Lower leg skin (tissue), 4 donors: ENCODE measurements at regions not wholly inside any gene's neighbourhood (a gene's known extent, or its start where the extent isn't known, plus 50 kb on each side); places are given as distances from the start of the nearest gene placed in this dataset.

Experiments
- DNase-seq, 2 donors: peaks; one replicate each; pipeline ENCODE4 v3.0.0-alpha.2; 2019; ENCODE audit warnings: low spot score in 2 of 2
- H3K4me3 ChIP-seq: fragments of 200-600 bp; sonication (generic); 2 replicates; pipeline ENCODE4 v1.5.1; 2017; ENCODE audit warnings: mild to moderate bottlenecking, low read depth; ENCODE audit not compliant: poor library complexity, severe bottlenecking
- POLR2A ChIP-seq, 2 donors: fragments of 450-650 bp; IDR thresholded peaks; one replicate each; pipeline ENCODE4 v1.6.1; 2016 to 2017; ENCODE audit warnings: antibody characterized with exemption in 2 of 2, mild to moderate bottlenecking in 1 of 2, moderate library complexity in 1 of 2
- WGBS, 2 donors: methylation state at CpG; one replicate each; pipeline ENCODE4 v1.1.5; 2018; 5-methylcytosine and 5-hydroxymethylcytosine counted together
- intact Hi-C: fragments of 100-400 bp; cut with DNase I; formaldehyde crosslinking; loops from one replicate; pipeline ENCODE4 v1.15.0; 2023; ENCODE audit warnings: low total_unique reads
- TF ChIP-seq, protein P1 (sequence below), 3 donors: fragments of 450-650 bp; IDR thresholded peaks; one replicate each; pipeline ENCODE4 v1.5.1; 2016; ENCODE audit warnings: antibody characterized with exemption in 3 of 3, mild to moderate bottlenecking in 3 of 3, moderate library complexity in 2 of 3

DNA sequence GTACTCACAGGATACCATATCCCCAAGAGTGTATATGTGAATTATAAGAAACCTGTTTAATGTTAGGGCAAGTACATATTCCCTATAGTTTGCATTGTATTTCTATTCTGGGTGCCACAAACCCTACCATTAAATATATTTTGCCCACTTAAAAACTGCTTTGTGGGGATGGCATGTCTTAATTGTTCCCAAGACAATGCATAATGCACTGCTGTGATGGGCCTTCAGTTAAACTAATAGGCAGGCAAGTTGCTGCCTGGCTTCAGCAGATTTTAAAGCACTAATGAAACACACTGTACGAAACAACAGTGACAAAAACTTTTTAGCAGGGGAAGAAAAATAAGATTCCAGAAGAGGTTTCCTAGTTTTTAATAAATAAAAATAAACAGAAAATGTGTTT lies 104.8 kb upstream of the VRK2 start:
- no peak for DNase-seq
- 76% methylated on average over 1 of the region's 1 CpG for WGBS, 2 donors

DNA sequence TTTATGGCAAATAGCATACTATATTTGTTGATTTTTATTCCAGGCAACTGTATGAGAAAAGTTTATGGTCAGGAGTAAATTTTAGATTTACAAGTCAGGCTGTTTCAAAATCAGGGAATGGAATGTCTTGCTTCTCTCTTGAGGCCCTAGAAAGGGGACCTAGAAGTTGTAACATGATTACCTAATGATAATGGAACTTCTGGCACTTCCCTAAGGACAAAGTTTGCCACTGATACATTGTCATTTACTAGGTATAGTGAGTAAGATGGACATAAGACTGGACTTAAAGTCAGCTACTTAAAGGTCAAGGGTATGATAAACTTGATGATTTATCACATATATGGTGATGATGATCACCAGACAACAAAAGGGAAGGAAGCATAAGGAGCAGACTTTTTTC lies 103.3 kb upstream of the VRK2 start:
- DNase-seq = no peak
- no peak overlapping the region for H3K4me3 ChIP-seq
- TF ChIP-seq, protein P1, sequence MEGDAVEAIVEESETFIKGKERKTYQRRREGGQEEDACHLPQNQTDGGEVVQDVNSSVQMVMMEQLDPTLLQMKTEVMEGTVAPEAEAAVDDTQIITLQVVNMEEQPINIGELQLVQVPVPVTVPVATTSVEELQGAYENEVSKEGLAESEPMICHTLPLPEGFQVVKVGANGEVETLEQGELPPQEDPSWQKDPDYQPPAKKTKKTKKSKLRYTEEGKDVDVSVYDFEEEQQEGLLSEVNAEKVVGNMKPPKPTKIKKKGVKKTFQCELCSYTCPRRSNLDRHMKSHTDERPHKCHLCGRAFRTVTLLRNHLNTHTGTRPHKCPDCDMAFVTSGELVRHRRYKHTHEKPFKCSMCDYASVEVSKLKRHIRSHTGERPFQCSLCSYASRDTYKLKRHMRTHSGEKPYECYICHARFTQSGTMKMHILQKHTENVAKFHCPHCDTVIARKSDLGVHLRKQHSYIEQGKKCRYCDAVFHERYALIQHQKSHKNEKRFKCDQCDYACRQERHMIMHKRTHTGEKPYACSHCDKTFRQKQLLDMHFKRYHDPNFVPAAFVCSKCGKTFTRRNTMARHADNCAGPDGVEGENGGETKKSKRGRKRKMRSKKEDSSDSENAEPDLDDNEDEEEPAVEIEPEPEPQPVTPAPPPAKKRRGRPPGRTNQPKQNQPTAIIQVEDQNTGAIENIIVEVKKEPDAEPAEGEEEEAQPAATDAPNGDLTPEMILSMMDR (IDR thresholded peaks at IDR 0.05) = no peak
- TF ChIP-seq POLR2A (IDR thresholded peaks at IDR 0.05) = no peak
- intact Hi-C loops = no loop called here

More for the DNA sequence above, 104.8 kb upstream of the VRK2 start:
- TF ChIP-seq, protein P1 (IDR thresholded peaks at IDR 0.05) = no peak
- no peak for TF ChIP-seq POLR2A (IDR thresholded peaks at IDR 0.05)
- H3K4me3 ChIP-seq = no peak overlapping the region
- intact Hi-C loops = no loop called here

DNA sequence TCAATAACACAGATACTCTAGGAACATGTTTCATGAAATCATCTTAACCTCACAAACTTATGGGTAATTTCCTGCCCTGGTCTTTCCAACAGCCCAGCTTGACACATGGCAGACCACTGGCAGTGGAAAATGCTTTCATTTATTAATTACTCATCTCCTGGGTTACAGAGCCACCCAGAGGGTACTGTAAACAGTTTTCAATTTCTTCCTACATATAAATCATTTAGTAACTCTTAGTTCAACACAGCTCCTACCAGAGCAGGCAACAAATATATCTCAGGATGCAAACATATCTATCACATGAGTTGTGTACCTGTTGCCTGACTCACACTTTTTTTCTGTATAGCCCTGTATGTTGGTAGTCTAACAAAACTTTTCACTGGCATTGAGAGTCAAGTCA lies 99.2 kb upstream of the VRK2 start:
- no peak for DNase-seq
- intact Hi-C loops = no loop called here
- H3K4me3 ChIP-seq = no peak overlapping the region
- no peak for TF ChIP-seq POLR2A (IDR thresholded peaks at IDR 0.05)
- TF ChIP-seq, protein P1 (IDR thresholded peaks at IDR 0.05) = no peak

DNA sequence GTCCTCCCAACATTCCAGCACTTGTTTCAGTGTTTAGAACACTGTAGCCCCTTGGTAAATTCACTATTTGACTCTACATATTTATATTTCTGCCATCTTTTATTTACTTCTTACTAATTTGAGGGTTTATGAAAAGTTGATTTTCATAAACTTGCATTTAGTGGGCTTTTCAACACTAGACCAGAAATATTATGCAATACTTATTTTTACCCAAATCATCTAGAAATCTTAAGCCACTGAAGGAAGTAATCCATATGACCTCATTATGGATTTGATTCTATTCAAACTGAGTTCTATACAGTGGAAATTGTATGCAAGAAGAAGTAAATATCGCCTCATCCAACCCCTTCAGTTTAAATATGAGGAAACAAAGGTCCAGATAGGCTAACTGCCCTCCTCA lies 92.6 kb upstream of the VRK2 start:
- intact Hi-C loops = no loop called here
- TF ChIP-seq POLR2A (IDR thresholded peaks at IDR 0.05) = no peak
- TF ChIP-seq, protein P1 (IDR thresholded peaks at IDR 0.05) = no peak
- 91 to 97% methylated on average over 1 of the region's 1 CpG for WGBS, 2 donors
- H3K4me3 ChIP-seq = no peak overlapping the region
- DNase-seq = no peak

DNA sequence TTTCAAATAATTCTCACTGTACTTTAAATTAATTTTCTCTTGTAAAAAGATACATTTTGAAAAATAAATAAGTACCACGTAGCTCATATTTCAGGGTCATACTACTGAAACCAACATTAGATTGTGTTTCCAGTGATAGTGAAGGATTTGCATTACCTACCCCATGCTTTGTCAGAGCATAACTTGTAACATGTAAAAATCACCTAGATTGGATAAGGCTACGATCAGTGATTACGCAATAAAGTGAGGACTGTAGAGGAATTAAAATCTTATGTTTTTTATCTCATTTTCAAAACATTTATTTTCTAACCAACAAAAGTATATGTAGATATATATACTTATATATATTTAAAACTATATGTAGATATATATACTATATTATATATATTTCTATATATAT lies 89.4 kb upstream of the VRK2 start:
- TF ChIP-seq POLR2A (IDR thresholded peaks at IDR 0.05) = no peak
- TF ChIP-seq, protein P1 (IDR thresholded peaks at IDR 0.05) = no peak
- intact Hi-C loops = no loop called here
- H3K4me3 ChIP-seq = no peak overlapping the region
- WGBS, 2 donors = 82 to 91% methylated on average over 3 of the region's 3 CpGs
- no peak for DNase-seq

DNA sequence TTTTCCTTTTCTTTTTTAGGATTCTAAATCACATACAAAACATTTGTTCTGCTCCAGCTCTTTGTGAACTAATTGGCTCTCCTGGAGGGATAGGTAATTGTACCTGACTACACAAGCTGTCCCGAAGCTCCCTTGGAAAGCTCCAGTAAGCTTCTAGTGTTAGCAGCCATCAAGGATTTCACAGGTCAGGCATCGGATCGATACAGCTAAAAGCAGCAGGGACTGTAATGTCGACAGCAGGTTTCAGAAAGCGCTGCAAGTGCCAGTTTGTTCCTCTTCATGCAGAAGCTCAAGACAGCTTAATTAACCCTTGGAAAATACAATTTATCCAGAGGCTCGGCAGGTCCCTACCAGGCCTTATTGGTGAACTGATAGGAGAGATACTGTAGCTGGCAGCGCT lies 87.2 kb upstream of the VRK2 start:
- intact Hi-C loops = no loop called here
- TF ChIP-seq POLR2A (IDR thresholded peaks at IDR 0.05) = no peak
- TF ChIP-seq, protein P1 (IDR thresholded peaks at IDR 0.05) = no peak
- H3K4me3 ChIP-seq = no peak overlapping the region
- no peak for DNase-seq
- 82 to 86% methylated on average over 7 of the region's 7 CpGs for WGBS, 2 donors
